ENCODE measurements at regions not wholly inside any gene's neighbourhood (a gene's known extent, or its start where the extent isn't known, plus 50 kb on each side); places are given as distances from the start of the nearest gene placed in this dataset.

GRCh38 chr3:6222069-6222468 lies 638.8 kb upstream of the GRM7 start:
- TF ChIP-seq CTCF (IDR thresholded peaks at IDR 0.05): no peak
- no peak for TF ChIP-seq POLR2A (IDR thresholded peaks at IDR 0.05)

All from Peyer's patch (tissue), 4 donors.